Natural killer cell treated with Interleukin-12 subunit alpha and Interleukin-12 subunit beta and Interleukin-15 and Interleukin-18, amount 100 ng/mL, for 72 hours (primary cell): ENCODE measurements at regions not wholly inside any gene's neighbourhood (a gene's known extent, or its start where the extent isn't known, plus 50 kb on each side); places are given as distances from the start of the nearest gene placed in this dataset.
"Not testable (repeated sequence)": the region's sequence is repeated elsewhere in the genome, so short reads cannot be mapped to it uniquely, and the experiment has no call there.

Experiments
- ATAC-seq, 2 donors: fragments of 150-1000 bp; cut with Tn5 transposase in 1 of 2; sonication (Bioruptor Pico), chemical (Tn5 transposase) in 1 of 2; 2 replicates each; pipeline ENCODE4 v1.10.0; 2021
- DNase-seq: peaks from one replicate; pipeline ENCODE4 v3.0.0; 2022; ENCODE audit warnings: low spot score
- H3K27ac Mint-ChIP-seq, 2 donors: 1 replicate in 1 of 2; 2 replicates in 1 of 2; pipeline ENCODE4 v1.8.0; 2022; ENCODE audit warnings: mixed read lengths in 2 of 2, mild to moderate bottlenecking in 1 of 2, moderate library complexity in 1 of 2
- H3K27me3 Mint-ChIP-seq, 2 donors: 1 replicate in 1 of 2; 2 replicates in 1 of 2; pipeline ENCODE4 v1.8.0; 2022; ENCODE audit warnings: mixed read lengths in 2 of 2
- H3K36me3 Mint-ChIP-seq: one replicate; pipeline ENCODE4 v1.8.0; 2022; ENCODE audit warnings: mixed read lengths
- H3K4me1 Mint-ChIP-seq, 2 donors: 1 replicate in 1 of 2; 2 replicates in 1 of 2; pipeline ENCODE4 v1.8.0; 2022; ENCODE audit warnings: low read depth in 2 of 2, mixed read lengths in 2 of 2, mild to moderate bottlenecking in 1 of 2
- H3K4me3 Mint-ChIP-seq: one replicate; pipeline ENCODE4 v1.8.0; 2022; ENCODE audit warnings: mixed read lengths
- H3K9me3 Mint-ChIP-seq: 2 replicates; pipeline ENCODE4 v1.8.0; 2022; ENCODE audit warnings: mixed read lengths

DNA sequence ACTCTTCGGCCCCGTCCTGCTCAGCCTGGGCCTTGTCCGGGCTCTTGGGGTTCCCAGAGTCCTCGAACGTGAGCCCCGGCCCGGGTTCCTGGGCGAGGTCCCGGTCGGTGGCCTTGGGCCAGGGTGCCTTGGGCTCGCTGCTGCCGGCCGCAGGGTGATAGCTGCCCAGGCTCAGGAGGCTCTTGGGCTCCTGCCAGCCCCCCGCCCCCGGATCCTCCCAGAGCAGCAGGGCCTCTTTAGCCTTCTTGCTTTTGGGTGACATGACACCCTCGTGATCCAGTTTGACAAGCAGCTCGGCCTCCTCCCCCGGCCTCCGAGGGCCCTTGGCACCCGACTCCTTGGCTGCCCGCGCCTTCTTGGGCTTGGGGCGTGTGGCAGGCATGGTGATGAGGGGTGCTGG is 425.7 kb upstream of the ZNF722 start:
- H3K36me3 Mint-ChIP-seq = peaks cover 12% of the 10 kb centered on the region
- not testable (repeated sequence) for H3K27ac Mint-ChIP-seq, H3K9me3 Mint-ChIP-seq, H3K4me1 Mint-ChIP-seq, ATAC-seq, H3K4me3 Mint-ChIP-seq, H3K27me3 Mint-ChIP-seq, DNase-seq

DNA sequence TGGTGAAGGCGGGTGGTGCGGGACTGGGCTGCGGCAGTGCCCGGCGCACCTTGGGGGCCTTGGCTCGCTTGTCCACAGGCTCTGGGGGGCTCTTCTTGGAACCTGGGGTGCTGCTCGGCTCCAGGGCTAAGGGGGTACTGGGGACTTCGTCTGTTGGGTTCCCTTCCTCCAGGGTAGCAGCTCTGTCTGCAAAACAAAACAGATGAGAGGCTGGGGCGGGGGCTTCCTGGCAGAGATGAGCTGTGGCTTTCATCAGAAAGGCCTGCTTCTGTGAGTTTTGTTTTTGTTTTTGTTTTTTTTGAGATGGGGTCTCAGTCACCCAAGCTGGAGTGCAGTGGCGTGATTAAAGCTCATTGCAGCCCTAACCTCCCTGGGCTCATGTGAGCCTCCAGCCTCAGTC is 425.2 kb upstream of the ZNF722 start:
- ATAC-seq, H3K4me1 Mint-ChIP-seq, H3K9me3 Mint-ChIP-seq, DNase-seq, H3K4me3 Mint-ChIP-seq, H3K27me3 Mint-ChIP-seq, H3K36me3 Mint-ChIP-seq, H3K27ac Mint-ChIP-seq: not testable (repeated sequence)

DNA sequence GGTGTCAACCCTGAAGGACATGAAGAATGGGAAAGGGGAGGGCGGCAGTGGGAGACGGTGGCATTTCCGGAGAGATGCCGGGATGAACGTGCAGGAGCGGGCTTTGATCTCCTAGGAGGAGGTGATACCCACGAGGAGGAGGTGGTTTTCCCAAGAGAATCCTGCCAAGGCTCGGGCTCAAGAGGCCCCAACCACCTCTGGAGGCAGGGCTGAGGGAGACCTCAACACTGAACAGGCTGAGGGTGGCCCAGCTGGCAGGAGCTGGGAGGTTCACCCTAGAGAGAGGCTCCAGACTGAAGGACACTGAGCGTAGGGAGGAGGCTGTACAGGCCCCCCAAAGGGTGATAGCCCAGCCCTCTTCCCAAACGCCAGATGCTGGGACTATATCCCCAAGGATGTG is 422.2 kb upstream of the ZNF722 start:
- not testable (repeated sequence) for H3K36me3 Mint-ChIP-seq

DNA sequence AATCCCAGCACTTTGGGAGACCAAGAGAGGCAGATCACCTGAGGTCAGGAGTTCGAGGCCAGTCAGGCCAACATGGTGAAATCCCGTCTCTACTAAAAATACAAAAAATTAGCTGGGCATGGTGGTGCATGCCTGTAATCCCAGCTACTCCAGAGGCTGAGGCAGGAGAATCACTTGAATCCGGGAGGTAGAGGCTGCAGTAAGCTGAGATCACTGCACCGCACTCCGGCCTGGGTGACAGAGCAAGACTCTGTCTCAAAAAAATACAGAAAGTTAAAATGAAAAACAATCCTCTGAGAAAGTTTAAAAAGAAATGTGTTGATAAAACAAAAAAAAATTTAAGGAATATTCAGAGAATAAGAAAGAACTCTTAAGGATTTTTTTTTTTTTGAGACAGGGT is 421.6 kb upstream of the ZNF722 start:
- not testable (repeated sequence) for H3K27me3 Mint-ChIP-seq, H3K9me3 Mint-ChIP-seq, ATAC-seq, H3K36me3 Mint-ChIP-seq, H3K4me3 Mint-ChIP-seq, H3K4me1 Mint-ChIP-seq, DNase-seq, H3K27ac Mint-ChIP-seq

More for the DNA sequence above, 422.2 kb upstream of the ZNF722 start:
- DNase-seq, H3K4me3 Mint-ChIP-seq, H3K4me1 Mint-ChIP-seq, H3K9me3 Mint-ChIP-seq, H3K27me3 Mint-ChIP-seq, H3K27ac Mint-ChIP-seq: not testable (repeated sequence)
- peak in 1 of 2 donors; percentile 25 for ATAC-seq

DNA sequence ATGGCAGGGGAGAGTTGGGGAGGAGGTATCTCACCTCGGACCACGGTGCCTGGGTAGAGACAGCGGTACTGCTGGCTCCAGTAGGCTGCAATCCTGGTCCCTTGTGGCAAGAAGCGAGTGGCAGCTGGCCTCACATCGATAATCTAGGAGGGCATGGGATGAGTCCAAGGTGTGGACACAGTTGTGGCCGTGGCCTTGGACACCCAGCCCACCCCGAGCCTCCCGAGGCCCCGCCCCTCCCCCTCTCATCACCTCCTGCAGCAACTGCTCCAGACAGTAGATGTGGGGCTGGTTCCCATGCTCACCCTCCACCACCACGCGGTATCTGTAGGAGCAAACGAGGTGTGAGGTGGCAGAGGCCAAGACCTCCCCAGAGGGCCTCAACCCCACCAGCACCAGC is 418.6 kb upstream of the ZNF722 start:
- DNase-seq, H3K9me3 Mint-ChIP-seq, H3K4me3 Mint-ChIP-seq, H3K36me3 Mint-ChIP-seq, H3K27ac Mint-ChIP-seq, H3K4me1 Mint-ChIP-seq, H3K27me3 Mint-ChIP-seq: not testable (repeated sequence)
- peak in 1 of 2 donors; percentile 22 for ATAC-seq

DNA sequence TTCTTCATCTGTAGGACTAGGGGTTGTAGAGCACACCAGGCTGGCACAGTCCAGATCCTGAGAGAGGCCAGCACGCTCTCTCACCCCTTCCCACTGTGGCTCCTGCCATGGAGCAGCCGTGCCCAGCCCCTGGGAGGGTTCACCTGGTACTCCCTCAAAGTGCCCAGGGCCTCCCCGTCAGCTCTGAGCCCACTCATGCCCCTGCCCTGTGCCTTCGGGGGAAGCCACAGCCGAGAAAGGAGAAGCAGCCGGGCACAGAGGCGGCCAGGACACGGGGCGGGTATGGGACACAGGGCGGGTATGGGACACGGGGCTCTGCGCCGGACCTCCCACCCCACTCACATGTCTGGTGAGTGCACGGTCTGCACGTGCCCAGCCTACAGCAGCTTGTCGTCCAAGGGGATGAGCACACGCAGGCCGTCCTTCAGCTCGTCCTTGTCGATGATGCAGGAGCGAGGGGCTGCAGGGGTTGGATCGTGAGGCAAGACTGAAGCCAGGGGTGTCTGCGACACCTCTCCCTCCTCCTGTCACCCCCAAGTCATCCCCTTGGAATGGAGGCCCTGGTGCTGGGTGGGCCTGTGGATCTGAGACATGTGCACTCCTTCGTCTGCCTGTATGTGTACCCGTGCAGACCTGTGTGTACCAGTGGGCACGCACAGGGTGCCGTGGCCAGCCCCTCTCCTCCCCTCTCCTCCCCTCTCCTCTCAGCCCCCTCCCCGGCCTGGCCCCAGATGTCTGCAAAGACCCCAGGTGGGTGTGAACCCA is 417.9 kb upstream of the ZNF722 start:
- H3K36me3 Mint-ChIP-seq, H3K27me3 Mint-ChIP-seq, H3K4me1 Mint-ChIP-seq, H3K9me3 Mint-ChIP-seq, H3K4me3 Mint-ChIP-seq, H3K27ac Mint-ChIP-seq, DNase-seq: not testable (repeated sequence)
- ATAC-seq = peak; percentile 21 to 43

DNA sequence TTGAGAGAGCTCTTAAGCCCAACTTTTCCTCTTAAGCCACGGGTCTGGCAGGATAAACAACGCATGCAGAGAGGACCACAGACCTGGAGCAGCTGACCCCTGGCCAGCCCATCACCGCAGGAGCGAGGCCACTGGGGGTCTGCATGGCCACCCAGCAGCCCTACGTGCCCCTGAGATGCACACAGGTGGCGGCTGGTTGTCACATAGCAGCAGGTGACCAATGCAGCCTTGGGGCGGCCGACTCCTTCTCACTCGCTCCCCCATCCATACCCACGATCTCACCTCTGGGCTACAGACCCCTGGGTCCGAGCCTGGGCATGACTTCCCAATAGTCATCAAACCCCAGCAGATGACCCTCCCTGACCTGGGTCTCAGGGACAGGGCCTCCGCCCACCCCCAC is 415.9 kb upstream of the ZNF722 start:
- H3K4me3 Mint-ChIP-seq, DNase-seq: not testable (repeated sequence)

DNA sequence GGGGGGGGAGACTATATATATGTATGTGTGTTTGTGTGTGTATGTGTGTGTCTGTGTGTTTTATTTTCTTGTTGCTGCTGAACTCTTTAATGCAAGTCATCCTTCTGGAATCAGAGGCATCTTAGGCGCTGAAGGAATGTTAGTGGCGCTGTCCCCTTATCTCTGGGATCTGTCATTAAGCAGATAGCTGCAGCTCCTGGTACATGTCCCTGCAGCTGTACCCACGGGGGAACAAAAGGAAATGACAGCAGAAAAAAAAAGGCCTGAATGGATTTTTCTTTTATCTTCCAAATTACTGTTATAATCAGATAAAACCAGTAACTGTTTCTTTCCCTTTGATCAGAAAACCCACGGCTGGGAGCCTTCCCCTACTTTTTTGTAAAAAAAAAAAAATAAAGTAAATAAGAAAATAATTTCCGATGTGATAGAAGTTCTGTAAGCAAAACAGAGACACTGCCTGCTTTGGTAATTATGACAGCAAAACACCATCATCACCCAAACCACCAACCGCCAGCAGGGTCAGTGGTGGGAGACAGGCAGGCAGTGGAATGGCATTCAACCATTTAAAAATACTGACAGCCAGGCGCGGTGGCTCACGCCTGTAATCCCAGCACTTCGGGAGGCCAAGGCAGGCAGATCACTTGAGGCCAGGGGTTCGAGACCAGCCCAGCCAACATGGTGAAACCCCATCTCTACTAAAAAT is 411.3 kb upstream of the ZNF722 start:
- not testable (repeated sequence) for H3K27me3 Mint-ChIP-seq, H3K36me3 Mint-ChIP-seq, ATAC-seq, H3K9me3 Mint-ChIP-seq, H3K27ac Mint-ChIP-seq, H3K4me1 Mint-ChIP-seq, DNase-seq, H3K4me3 Mint-ChIP-seq

More for the DNA sequence above, 415.9 kb upstream of the ZNF722 start:
- not testable (repeated sequence) for H3K27me3 Mint-ChIP-seq, H3K27ac Mint-ChIP-seq, H3K4me1 Mint-ChIP-seq, H3K36me3 Mint-ChIP-seq, H3K9me3 Mint-ChIP-seq
- ATAC-seq = peak in 1 of 2 donors; percentile 11

DNA sequence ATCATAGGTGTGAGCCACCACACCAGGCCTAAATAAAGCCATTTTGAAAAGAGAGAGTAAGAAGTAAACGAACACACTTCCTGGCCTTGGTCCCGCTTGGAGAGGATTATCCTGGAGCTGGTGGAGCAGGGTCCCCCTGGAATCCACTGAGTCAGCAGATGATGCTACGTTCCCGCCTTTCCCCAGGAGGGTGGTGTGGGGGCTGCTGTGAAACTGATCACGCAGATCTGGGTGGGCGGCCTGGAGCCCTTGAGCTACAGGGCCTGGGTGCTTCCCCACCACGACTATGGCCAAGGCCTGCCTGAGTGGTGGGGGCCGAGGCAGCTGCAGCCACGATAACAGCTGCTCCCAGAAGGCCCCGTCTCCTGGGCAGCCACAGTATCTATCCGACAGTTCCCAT is 407.4 kb upstream of the ZNF722 start:
- H3K27me3 Mint-ChIP-seq, H3K36me3 Mint-ChIP-seq, H3K27ac Mint-ChIP-seq, H3K4me1 Mint-ChIP-seq, DNase-seq, H3K4me3 Mint-ChIP-seq, H3K9me3 Mint-ChIP-seq: not testable (repeated sequence)
- peak in 1 of 2 donors; percentile 36 for ATAC-seq

DNA sequence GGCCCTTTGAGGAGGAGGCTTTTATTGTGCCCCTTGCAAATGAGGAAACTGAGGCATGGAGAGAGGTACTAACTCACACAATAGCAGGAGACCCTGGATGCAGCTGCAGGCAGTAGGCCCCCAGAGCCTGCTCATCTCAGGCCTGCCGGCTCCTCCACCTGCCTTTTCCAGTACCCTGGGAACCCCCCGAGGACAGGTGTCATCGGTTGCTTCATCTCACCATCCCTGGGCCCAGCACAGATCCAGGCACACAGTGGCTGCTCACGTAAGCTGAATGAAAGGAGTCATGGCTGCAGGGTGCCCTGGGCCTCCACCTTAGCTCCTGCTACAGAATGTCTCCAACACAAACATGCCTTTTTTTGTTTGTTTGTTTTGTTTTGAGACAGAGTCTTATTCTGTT is 394.8 kb upstream of the ZNF722 start:
- not testable (repeated sequence) for H3K36me3 Mint-ChIP-seq, H3K27me3 Mint-ChIP-seq, H3K27ac Mint-ChIP-seq, H3K4me1 Mint-ChIP-seq, H3K9me3 Mint-ChIP-seq, DNase-seq, H3K4me3 Mint-ChIP-seq, ATAC-seq

DNA sequence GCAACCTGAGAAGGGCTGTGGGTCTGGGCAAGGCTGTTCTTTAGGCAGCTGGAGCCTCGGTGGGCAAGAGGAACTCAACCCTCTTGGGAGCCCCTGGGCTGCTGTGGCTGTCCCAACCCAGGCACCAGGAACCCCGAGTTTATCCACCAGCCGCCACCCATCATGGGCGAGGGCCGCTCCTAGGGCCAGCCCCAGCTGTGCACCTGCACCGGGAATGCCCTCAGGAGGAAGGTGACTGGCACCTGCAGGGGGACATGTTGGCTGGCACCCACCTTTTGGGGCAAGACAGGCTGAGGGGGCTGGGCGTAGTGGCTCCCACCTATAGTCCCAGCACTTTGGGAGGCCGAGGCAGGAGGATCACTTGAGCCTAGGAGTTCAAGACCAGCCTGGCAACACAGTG is 393.8 kb upstream of the ZNF722 start:
- not testable (repeated sequence) for DNase-seq, H3K36me3 Mint-ChIP-seq, H3K27ac Mint-ChIP-seq, H3K9me3 Mint-ChIP-seq, H3K4me3 Mint-ChIP-seq, H3K4me1 Mint-ChIP-seq, H3K27me3 Mint-ChIP-seq
- peak in 1 of 2 donors; percentile 44 for ATAC-seq

DNA sequence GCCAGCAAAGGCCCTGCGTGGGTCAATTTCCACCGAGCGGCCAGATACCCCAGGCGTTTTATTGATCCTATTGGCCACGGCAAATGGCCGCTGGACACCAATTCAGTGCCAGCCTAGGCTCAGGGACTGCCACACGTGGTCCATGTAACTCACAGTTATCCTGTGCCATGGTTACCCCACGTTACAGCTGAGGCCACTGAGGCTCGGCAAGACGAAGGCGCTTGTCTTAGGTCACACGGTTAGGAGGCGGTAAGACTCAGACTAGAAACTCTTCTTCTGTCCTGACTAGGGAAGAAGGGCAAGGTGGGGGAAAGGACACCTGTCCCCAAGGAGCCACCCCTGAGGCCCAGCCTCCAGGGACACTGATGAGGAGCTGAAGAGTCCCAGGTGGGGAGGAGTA is 381.1 kb upstream of the ZNF722 start:
- not testable (repeated sequence) for H3K9me3 Mint-ChIP-seq, H3K27me3 Mint-ChIP-seq, H3K36me3 Mint-ChIP-seq, DNase-seq, H3K4me1 Mint-ChIP-seq, H3K4me3 Mint-ChIP-seq, H3K27ac Mint-ChIP-seq
- peak in 1 of 2 donors; percentile 37 for ATAC-seq

DNA sequence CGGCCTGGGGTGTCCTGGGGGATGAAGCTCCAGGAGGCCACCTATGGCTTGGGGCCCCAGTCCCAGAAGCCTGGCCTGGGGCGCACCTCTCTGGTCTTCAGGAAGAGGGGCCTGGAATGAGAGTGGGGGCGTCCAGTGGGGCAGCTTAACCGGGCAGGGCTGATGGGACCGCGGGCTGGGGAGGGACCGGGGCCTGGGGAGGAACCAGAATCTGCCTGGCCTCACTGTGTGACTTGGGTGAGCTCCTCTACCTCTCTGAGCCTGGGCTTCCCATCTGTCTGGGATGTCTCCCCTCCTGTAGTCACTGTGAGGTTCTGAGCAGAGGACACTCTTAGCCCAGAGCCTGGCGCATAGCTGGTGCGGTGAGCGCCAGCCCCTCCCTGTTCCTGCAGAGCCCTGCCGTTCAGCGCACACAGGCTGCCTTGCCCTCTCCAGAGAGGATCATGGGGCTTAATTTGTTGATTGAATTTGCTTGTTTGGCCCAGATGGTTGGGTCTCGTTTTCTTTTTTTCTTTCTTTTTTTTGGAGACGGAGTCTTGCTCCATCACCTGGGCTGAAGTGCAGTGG is 378.4 kb upstream of the ZNF722 start:
- not testable (repeated sequence) for H3K36me3 Mint-ChIP-seq

More for the DNA sequence above, 378.4 kb upstream of the ZNF722 start:
- not testable (repeated sequence) for H3K27ac Mint-ChIP-seq, H3K4me1 Mint-ChIP-seq, H3K9me3 Mint-ChIP-seq, H3K27me3 Mint-ChIP-seq, DNase-seq, H3K4me3 Mint-ChIP-seq
- ATAC-seq = peak in 1 of 2 donors; percentile 22
